HL-60 (cell line): ENCODE measurements at regions not wholly inside any gene's neighbourhood (a gene's known extent, or its start where the extent isn't known, plus 50 kb on each side); places are given as distances from the start of the nearest gene placed in this dataset.

Source experiments
- CTCF ChIP-seq: IDR thresholded peaks from one replicate; pipeline ENCODE4 v1.5.1; 2011; ENCODE audit warnings: low read length, control low read depth, inconsistent platforms; ENCODE audit not compliant: insufficient read depth
- GABPA ChIP-seq: IDR thresholded peaks from 2 replicates; pipeline ENCODE4 v1.6.1; 2012; ENCODE audit warnings: low read depth
- POLR2AphosphoS5 ChIP-seq: IDR thresholded peaks from 2 replicates; pipeline ENCODE4 v1.6.1; 2012; ENCODE audit warnings: low read depth
- REST ChIP-seq: IDR thresholded peaks from 2 replicates; pipeline ENCODE4 v1.6.1; 2012; ENCODE audit warnings: low read depth; ENCODE audit not compliant: insufficient replicate concordance

- TF ChIP-seq CTCF, result no peak
- TF ChIP-seq POLR2AphosphoS5, result no peak
- TF ChIP-seq REST, result no peak
- TF ChIP-seq GABPA, result no peak
Measured at GRCh38 chr1:212179394-212180076, 105.7 kb upstream of the PPP2R5A start.
